Stimulated activated CD4-positive, alpha-beta T cell treated with anti-CD3 and anti-CD28 coated beads, Interleukin-4, amount 100 ng/mL, for 24 hours (primary cell): ENCODE measurements at regions not wholly inside any gene's neighbourhood (a gene's known extent, or its start where the extent isn't known, plus 50 kb on each side); places are given as distances from the start of the nearest gene placed in this dataset.
A peak's percentile ranks its signal among the peaks of the same experiment; 100 is the strongest.

Source experiments
- DNase-seq: peaks from one replicate; pipeline ENCODE4 v3.0.0-alpha.2; 2020

GRCh38 chr7:131236318-131236672 lies 91.4 kb upstream of the MKLN1 start:
- DNase-seq = no peak

DNA sequence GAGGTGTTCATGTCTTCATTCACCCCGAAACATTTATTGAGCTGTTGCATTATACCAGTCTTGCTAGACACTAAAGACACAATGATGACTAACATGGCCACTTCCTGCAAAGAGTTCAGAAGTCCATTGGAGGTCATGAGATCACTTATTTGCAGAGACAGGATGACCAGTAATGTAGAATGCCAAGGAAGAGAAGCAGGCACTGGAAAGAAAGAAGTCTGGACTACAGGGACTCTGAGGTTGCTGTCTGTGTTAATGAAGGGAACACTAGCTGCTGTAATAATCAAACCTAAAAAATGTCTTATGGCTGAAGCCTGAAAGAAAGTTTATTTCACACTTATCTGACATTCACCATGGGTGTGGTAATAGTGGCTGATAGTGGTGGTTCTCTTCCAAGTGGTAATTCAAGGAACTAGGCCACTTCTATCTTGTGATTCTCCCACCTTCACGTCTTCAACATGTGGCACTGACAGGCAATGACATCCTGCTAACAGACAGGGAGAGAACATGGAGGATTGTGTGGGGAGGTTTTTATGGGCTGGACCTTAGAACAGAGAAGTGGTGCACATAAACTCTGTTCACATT lies 89.2 kb upstream of the MKLN1 start:
- no peak for DNase-seq

- no peak for DNase-seq
These were observed 86.3 kb upstream of the MKLN1 start for GRCh38 chr7:131241386-131241785.

GRCh38 chr7:131242123-131242650 lies 85.5 kb upstream of the MKLN1 start:
- no peak for DNase-seq

DNA sequence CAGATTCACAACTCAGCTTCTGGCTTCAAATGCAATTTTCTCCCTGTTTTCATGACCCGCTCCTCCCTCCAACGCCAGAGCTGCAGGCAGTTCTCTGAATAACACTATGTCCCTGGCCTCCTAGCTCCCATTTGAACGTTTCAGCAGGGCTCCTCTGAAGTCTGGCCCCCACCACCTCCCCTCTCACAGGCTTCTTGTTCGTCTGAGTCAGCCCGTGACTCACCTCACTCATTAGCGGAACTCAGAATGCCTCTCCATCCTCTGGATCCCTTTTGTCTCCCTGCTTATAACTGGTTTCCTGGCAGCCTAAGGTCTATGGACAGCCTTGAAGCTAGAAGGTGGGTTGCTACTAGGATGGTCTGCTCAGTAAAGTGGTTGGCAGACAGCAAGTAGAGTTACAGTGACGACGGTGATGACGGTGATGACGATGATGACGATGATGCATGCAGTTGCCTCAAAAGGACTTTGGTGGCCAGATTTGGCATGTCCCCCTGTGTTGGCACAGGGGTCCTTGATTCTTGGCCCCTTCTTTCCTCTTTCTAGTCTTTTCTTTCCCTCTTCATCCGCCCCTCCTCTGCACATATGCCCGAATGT lies 83.3 kb upstream of the MKLN1 start:
- peak; percentile 11 for DNase-seq

GRCh38 chr7:131249003-131249402 lies 78.7 kb upstream of the MKLN1 start:
- no peak for DNase-seq

- no peak for DNase-seq
These were observed 78.2 kb upstream of the MKLN1 start for GRCh38 chr7:131249483-131249882.

- no peak for DNase-seq
These were observed 77.3 kb upstream of the MKLN1 start for GRCh38 chr7:131250331-131250730.

GRCh38 chr7:131251371-131251770 lies 76.3 kb upstream of the MKLN1 start:
- no peak for DNase-seq

- no peak for DNase-seq
These were observed 74.7 kb upstream of the MKLN1 start for GRCh38 chr7:131252976-131253375.

DNA sequence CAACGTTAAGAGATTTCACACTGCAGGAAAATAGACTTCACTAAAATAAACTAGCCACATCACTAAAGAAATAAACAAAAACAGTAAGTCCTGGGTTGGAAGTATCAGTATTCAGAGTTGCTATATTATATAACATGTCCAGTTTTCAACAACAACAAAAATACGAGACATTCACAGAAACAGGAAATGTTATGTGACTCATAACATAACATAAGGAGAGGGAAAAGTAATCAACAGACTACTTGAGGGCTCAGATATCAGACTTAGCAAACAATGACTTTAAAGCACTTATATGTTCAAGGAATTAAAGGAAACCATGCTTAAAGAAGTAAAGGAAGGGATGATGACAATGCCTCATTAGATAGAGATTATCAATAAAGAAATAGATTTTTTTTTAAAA lies 73.5 kb upstream of the MKLN1 start:
- no peak for DNase-seq

DNA sequence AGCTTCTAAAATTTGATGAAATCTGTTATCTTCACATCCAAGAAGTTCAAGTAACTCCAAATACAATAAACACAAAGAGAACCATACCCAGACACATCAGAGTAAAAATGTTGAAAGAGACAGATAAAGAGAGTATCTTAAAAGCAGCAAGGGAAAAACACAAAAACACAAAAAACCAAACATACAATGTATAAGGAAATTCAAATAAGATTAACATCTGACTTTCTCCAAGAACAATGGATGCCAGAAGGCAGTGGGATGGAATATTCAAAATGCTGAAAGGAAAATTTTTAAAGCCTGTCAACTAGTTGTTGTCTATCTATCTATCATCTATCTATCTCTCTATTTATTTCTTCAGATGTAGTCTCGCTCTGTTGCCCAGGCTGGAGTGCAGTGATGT lies 72.4 kb upstream of the MKLN1 start:
- no peak for DNase-seq

GRCh38 chr7:131261476-131261994 lies 66.1 kb upstream of the MKLN1 start:
- DNase-seq = no peak

DNA sequence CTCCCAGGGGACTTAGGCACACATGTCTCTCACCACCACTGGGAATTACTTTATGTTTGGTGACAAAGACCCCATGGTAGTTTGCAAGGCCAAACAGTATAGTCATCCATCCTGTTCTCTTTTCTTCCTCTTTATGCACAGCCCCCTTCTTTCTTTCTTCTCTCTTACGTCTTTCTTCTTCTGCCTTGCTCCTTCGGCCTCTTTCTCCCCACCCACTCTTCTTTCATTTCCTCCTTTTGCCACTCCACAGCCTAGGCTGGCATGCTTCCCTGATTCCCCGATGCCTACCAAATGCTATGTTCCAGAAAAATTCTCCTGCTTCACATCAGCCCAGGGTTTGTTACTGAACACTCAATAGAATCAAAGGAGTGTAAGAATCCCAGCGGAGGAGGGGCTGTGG lies 62.4 kb upstream of the MKLN1 start:
- no peak for DNase-seq

DNA sequence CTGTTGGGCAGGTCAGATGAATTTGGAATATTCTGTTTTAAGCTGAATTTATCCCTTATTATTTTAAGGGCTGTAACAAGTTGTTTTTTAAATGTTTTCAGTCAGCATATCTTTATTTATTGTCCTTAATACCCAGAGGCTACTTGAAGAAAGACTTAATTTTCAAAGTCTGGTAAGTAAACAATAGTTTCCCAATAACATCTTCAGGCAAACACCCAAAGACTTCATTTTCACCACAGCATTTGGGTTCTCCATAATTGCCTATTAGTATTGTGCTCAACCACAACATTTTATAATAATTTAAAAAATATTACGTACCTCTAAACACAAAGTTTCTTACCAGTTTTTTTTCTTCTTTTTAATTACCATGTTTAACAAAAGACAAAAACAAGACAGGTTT lies 60.0 kb upstream of the MKLN1 start:
- DNase-seq = no peak

DNA sequence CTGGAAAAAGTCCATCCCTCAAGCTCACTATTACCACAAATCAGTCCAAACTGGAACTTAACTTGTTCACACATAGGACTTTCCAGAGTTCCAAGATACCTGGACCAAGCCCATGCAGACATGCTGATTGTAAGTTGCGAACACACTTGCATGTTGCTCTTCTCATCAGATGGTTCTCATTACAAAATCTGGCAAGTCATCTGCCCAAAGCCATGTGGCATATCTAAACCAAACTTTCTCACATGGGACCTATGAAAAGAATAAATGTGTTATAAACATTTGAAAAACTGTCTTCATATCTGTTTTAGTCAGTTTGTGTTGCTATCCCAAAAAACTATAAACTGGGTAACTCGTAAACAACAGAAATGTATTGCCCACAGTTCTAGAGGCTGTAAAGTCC lies 58.8 kb upstream of the MKLN1 start:
- DNase-seq = no peak

- no peak for DNase-seq
These were observed 55.6 kb upstream of the MKLN1 start for GRCh38 chr7:131272086-131272485.

- no peak for DNase-seq
These were observed 52.7 kb upstream of the MKLN1 start for GRCh38 chr7:131274986-131275385.

- DNase-seq = no peak
These were observed 51.5 kb upstream of the MKLN1 start for GRCh38 chr7:131276190-131276589.

DNA sequence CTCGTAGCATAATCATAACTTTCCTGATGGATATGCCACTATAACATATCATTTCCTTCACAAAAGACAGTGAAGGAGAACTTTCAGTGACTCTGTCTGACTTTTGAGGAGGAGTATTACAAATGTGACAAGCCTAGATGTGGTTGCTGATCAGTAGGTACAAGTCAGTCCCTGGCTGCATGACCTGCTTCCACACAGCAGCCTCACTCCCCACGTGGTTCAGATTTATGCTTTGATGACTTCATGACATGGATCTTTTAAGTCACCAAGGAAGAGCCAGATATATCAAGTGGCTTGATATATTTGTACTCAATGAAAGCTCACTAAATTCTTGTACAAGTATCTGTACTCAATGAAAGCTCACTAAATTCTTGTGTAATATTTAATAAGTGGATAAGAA lies 50.9 kb upstream of the MKLN1 start:
- no peak for DNase-seq
